HEK293 (cell line): ENCODE measurements at regions not wholly inside any gene's neighbourhood (a gene's known extent, or its start where the extent isn't known, plus 50 kb on each side); places are given as distances from the start of the nearest gene placed in this dataset.

ENCODE experiments used
- CTCF ChIP-seq: fragments of 450-650 bp; formaldehyde crosslinking; IDR thresholded peaks from 2 replicates; pipeline ENCODE4 v1.5.1; 2016; ENCODE audit warnings: missing biosample characterization, missing genetic modification characterization
- YY1 ChIP-seq: fragments of 450-650 bp; formaldehyde crosslinking; IDR thresholded peaks from 2 replicates; pipeline ENCODE4 v1.5.1; 2018; ENCODE audit warnings: missing biosample characterization, missing genetic modification characterization
- ZNF140 ChIP-seq: fragments of 450-650 bp; formaldehyde crosslinking; IDR thresholded peaks from 2 replicates; pipeline ENCODE4 v1.5.1; 2016; ENCODE audit warnings: missing biosample characterization, missing genetic modification characterization
- ZNF24 ChIP-seq: fragments of 450-650 bp; formaldehyde crosslinking; IDR thresholded peaks from 2 replicates; pipeline ENCODE4 v1.5.1; 2016; ENCODE audit warnings: missing biosample characterization, missing genetic modification characterization
- ZNF416 ChIP-seq: fragments of 450-650 bp; formaldehyde crosslinking; IDR thresholded peaks from 2 replicates; pipeline ENCODE4 v1.5.1; 2016; ENCODE audit warnings: missing biosample characterization, missing genetic modification characterization
- ZNF501 ChIP-seq: fragments of 450-650 bp; formaldehyde crosslinking; IDR thresholded peaks from 2 replicates; pipeline ENCODE4 v1.5.1; 2016; ENCODE audit warnings: missing biosample characterization, missing genetic modification characterization
- ZNF513 ChIP-seq: fragments of 450-650 bp; IDR thresholded peaks from 2 replicates; pipeline ENCODE4 v1.5.1; 2018; ENCODE audit warnings: missing biosample characterization, missing genetic modification characterization
- TF ChIP-seq, protein P1 (sequence below): fragments of 450-650 bp; formaldehyde crosslinking; IDR thresholded peaks from 2 replicates; pipeline ENCODE4 v1.5.1; 2016; ENCODE audit warnings: missing biosample characterization, missing genetic modification characterization

DNA sequence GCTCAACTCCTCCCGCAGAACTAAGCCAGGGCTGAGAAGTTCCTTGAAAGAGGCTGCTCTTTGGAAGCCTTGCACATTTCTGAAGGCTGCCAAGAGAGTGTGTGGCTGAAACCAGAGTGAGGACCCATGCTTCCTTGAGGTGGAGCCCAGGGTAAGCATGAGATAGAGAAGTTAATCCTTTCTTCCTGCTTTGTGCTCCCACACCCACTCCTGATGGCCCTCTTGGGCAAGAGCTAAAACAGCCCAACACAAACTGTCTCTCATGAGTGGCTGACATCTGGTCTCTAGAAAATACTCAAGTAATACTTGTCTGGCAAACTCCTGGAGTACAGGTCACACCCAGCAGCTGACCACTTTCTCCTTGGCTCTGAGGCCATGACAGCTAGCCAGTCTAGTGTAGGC lies 523.7 kb downstream of the INSC start:
- TF ChIP-seq CTCF (no peak), ZNF140 (no peak), ZNF24 (tag by site-specific recombination) (no peak), YY1 (tag by site-specific recombination) (no peak), ZNF416 (tag by site-specific recombination) (no peak), ZNF501 (tag by site-specific recombination) (no peak), ZNF513 (tag by site-specific recombination) (no peak)
- TF ChIP-seq, protein P1, sequence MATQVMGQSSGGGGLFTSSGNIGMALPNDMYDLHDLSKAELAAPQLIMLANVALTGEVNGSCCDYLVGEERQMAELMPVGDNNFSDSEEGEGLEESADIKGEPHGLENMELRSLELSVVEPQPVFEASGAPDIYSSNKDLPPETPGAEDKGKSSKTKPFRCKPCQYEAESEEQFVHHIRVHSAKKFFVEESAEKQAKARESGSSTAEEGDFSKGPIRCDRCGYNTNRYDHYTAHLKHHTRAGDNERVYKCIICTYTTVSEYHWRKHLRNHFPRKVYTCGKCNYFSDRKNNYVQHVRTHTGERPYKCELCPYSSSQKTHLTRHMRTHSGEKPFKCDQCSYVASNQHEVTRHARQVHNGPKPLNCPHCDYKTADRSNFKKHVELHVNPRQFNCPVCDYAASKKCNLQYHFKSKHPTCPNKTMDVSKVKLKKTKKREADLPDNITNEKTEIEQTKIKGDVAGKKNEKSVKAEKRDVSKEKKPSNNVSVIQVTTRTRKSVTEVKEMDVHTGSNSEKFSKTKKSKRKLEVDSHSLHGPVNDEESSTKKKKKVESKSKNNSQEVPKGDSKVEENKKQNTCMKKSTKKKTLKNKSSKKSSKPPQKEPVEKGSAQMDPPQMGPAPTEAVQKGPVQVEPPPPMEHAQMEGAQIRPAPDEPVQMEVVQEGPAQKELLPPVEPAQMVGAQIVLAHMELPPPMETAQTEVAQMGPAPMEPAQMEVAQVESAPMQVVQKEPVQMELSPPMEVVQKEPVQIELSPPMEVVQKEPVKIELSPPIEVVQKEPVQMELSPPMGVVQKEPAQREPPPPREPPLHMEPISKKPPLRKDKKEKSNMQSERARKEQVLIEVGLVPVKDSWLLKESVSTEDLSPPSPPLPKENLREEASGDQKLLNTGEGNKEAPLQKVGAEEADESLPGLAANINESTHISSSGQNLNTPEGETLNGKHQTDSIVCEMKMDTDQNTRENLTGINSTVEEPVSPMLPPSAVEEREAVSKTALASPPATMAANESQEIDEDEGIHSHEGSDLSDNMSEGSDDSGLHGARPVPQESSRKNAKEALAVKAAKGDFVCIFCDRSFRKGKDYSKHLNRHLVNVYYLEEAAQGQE = no peak
